ENCODE measurements at regions not wholly inside any gene's neighbourhood (a gene's known extent, or its start where the extent isn't known, plus 50 kb on each side); places are given as distances from the start of the nearest gene placed in this dataset.

DNA sequence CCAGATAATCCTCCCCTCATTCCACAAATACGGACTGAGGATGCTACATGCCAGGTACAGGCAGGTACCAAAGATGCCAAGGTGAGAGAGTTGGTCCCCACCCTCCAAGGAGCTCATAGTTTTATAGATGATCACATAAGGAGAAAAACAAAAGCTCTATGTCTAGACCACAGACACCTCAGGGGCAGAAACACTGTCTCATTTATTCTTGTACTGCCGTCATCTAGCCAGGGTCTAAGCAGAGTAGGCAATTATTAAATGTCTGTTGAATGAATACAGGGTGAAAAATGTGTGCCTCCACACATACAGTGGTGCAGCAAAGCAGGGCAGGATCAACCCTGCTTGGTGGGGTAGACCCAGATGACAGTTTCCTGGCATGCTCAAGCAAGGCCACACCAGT lies 439.8 kb upstream of the JARID2 start:
- TF ChIP-seq, protein P1, sequence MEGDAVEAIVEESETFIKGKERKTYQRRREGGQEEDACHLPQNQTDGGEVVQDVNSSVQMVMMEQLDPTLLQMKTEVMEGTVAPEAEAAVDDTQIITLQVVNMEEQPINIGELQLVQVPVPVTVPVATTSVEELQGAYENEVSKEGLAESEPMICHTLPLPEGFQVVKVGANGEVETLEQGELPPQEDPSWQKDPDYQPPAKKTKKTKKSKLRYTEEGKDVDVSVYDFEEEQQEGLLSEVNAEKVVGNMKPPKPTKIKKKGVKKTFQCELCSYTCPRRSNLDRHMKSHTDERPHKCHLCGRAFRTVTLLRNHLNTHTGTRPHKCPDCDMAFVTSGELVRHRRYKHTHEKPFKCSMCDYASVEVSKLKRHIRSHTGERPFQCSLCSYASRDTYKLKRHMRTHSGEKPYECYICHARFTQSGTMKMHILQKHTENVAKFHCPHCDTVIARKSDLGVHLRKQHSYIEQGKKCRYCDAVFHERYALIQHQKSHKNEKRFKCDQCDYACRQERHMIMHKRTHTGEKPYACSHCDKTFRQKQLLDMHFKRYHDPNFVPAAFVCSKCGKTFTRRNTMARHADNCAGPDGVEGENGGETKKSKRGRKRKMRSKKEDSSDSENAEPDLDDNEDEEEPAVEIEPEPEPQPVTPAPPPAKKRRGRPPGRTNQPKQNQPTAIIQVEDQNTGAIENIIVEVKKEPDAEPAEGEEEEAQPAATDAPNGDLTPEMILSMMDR (IDR thresholded peaks at IDR 0.05): no peak
- TF ChIP-seq, protein P2, sequence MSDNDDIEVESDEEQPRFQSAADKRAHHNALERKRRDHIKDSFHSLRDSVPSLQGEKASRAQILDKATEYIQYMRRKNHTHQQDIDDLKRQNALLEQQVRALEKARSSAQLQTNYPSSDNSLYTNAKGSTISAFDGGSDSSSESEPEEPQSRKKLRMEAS (IDR thresholded peaks at IDR 0.05; ENCODE audit: low read depth): no peak
- no peak for TF ChIP-seq TAF1 (IDR thresholded peaks at IDR 0.05; ENCODE audit: borderline replicate concordance, low read depth, low read length)
- no peak for TF ChIP-seq EZH2phosphoT487 (IDR thresholded peaks at IDR 0.05; ENCODE audit: borderline replicate concordance, low read depth)
- TF ChIP-seq SMC3 (IDR thresholded peaks at IDR 0.05; ENCODE audit: low read depth, low read length): no peak
- TF ChIP-seq JUND (IDR thresholded peaks at IDR 0.05): no peak
- no peak for TF ChIP-seq NFIC (IDR thresholded peaks at IDR 0.05; ENCODE audit: borderline replicate concordance)
- no peak for TF ChIP-seq GABPA (IDR thresholded peaks at IDR 0.05; ENCODE audit: low read depth)
- TF ChIP-seq TEAD4 (IDR thresholded peaks at IDR 0.05; ENCODE audit: borderline replicate concordance, insufficient read depth): no peak
- TF ChIP-seq SIN3A (IDR thresholded peaks at IDR 0.05; ENCODE audit: borderline replicate concordance, low read depth, low read length): no peak
- TF ChIP-seq POLR2AphosphoS5 (IDR thresholded peaks at IDR 0.05; ENCODE audit: low read depth, low read length): no peak
- TF ChIP-seq TCF12 (IDR thresholded peaks at IDR 0.05): no peak
- no peak for TF ChIP-seq RAD21 (IDR thresholded peaks at IDR 0.05; ENCODE audit: low read length)
- TF ChIP-seq CHD2 (IDR thresholded peaks at IDR 0.05; ENCODE audit: low read length, partially characterized antibody): no peak

Data from SK-N-SH (cell line).